Cardiac fibroblast (primary cell): ENCODE measurements at regions not wholly inside any gene's neighbourhood (a gene's known extent, or its start where the extent isn't known, plus 50 kb on each side); places are given as distances from the start of the nearest gene placed in this dataset.

ENCODE experiments used
- DNase-seq, 2 donors: peaks; one replicate each; pipeline versions ENCODE4 v3.0.0 to v3.0.0-alpha.2; 2010; ENCODE audit warnings: low read depth in 2 of 2
- H3K4me3 ChIP-seq, 2 donors: replicated peaks in 1 of 2; 1 replicate in 1 of 2; 2 replicates in 1 of 2; pipeline ENCODE4 v1.5.1; 2011; ENCODE audit warnings: low read depth in 2 of 2, low read length in 2 of 2, mild to moderate bottlenecking in 2 of 2, moderate library complexity in 1 of 2
- TF ChIP-seq, protein P1 (sequence below): IDR thresholded peaks from one replicate; pipeline ENCODE4 v1.5.1; 2011; ENCODE audit warnings: low read depth, mild to moderate bottlenecking, low read length, inconsistent platforms

GRCh38 chr22:49500942-49501395 is 326.7 kb downstream of the BRD1 start:
- H3K4me3 ChIP-seq: no peak overlapping the region
- TF ChIP-seq, protein P1, sequence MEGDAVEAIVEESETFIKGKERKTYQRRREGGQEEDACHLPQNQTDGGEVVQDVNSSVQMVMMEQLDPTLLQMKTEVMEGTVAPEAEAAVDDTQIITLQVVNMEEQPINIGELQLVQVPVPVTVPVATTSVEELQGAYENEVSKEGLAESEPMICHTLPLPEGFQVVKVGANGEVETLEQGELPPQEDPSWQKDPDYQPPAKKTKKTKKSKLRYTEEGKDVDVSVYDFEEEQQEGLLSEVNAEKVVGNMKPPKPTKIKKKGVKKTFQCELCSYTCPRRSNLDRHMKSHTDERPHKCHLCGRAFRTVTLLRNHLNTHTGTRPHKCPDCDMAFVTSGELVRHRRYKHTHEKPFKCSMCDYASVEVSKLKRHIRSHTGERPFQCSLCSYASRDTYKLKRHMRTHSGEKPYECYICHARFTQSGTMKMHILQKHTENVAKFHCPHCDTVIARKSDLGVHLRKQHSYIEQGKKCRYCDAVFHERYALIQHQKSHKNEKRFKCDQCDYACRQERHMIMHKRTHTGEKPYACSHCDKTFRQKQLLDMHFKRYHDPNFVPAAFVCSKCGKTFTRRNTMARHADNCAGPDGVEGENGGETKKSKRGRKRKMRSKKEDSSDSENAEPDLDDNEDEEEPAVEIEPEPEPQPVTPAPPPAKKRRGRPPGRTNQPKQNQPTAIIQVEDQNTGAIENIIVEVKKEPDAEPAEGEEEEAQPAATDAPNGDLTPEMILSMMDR: no peak
- no peak for DNase-seq

DNA sequence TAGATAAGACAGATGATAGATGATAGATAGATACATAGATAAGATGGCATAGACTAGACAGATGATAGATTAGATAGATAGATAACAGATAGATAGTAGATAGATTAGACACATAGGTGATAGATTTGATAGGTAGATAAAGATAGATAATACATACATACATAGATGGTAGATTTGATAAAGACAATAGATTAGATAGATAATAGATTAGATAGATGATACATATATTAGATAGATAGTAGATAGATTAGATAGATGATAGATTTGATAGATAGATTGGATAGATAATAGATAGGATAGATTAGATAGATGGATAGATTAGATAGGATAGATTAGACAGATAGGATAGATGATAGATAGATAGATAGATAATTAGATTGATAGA is 327.6 kb downstream of the BRD1 start:
- TF ChIP-seq, protein P1: no peak
- DNase-seq: no peak
- no peak overlapping the region for H3K4me3 ChIP-seq

GRCh38 chr22:49499433-49500075 is 328.1 kb downstream of the BRD1 start:
- peak in 1 of 2 donors; percentile 0 for DNase-seq
- H3K4me3 ChIP-seq: no peak overlapping the region
- TF ChIP-seq, protein P1: no peak

DNA sequence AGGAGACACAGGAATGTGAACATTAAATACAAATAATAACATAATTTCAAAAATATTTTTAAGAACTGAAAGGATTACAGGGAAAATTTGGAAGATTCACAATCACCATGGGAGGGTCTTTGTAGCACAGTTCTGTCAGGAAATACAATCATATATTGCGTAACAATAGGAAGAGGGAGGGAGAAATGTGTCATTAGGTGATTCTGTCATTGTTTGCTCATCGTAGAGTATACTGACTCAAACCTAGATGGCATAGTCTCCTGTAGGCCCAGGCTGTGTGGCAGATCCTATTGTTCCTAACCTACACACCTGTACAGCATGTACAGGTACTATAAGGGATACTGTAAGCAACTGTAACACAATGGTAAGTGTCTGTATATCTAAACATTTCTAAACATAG is 330.4 kb downstream of the BRD1 start:
- DNase-seq: no peak
- H3K4me3 ChIP-seq: no peak overlapping the region
- TF ChIP-seq, protein P1: no peak

GRCh38 chr22:49494555-49494954 is 333.1 kb downstream of the BRD1 start:
- DNase-seq: no peak
- H3K4me3 ChIP-seq: no peak overlapping the region
- TF ChIP-seq, protein P1: no peak

DNA sequence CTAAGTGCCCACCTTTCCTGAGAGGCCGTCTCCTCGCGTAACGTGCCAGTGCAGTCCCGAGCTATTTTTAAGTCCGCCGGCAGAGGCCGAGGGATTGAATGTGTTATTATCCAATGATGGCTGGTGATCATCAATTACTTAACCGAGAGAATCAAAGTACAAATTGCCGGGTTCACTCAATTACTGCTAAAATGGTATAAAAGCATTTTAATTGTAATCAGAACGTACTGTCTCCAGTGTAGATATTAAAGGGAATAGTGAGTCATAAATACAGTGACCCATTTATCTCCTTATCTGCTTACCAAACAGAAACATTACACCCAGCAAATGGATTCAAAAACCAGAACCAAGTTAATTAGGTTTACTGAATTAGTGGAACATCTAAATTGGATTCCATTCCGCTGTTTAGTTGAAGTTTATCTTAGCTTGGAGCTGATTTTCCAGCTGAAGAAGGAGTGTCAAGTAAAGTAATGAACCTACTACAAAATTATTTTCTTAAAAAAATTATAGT is 334.9 kb downstream of the BRD1 start:
- TF ChIP-seq, protein P1: no peak
- no peak for DNase-seq

GRCh38 chr22:49492308-49492707 is 335.4 kb downstream of the BRD1 start:
- no peak overlapping the region for H3K4me3 ChIP-seq
- TF ChIP-seq, protein P1: no peak
- DNase-seq: no peak

More for the DNA sequence above, 334.9 kb downstream of the BRD1 start:
- H3K4me3 ChIP-seq: no peak overlapping the region
